Mucosa of rectum (tissue), 2 donors: ENCODE measurements at regions not wholly inside any gene's neighbourhood (a gene's known extent, or its start where the extent isn't known, plus 50 kb on each side); places are given as distances from the start of the nearest gene placed in this dataset.

ENCODE experiments used
- H3K27ac ChIP-seq, 2 donors: one replicate each; pipeline ENCODE4 v1.7.0; 2013; ENCODE audit warnings: inconsistent platforms in 2 of 2, low read depth in 2 of 2, low read length in 2 of 2
- H3K27me3 ChIP-seq, 2 donors: one replicate each; pipeline ENCODE4 v1.7.0; 2013; ENCODE audit warnings: low read length in 2 of 2; ENCODE audit not compliant: control insufficient read depth in 2 of 2, insufficient read depth in 2 of 2
- H3K36me3 ChIP-seq, 2 donors: one replicate each; pipeline ENCODE4 v1.7.0; 2013; ENCODE audit warnings: low read length in 2 of 2; ENCODE audit not compliant: control insufficient read depth in 2 of 2, insufficient read depth in 2 of 2
- H3K4me1 ChIP-seq, 2 donors: one replicate each; pipeline ENCODE4 v1.7.0; 2013; ENCODE audit warnings: low read length in 2 of 2, mild to moderate bottlenecking in 1 of 2; ENCODE audit not compliant: control insufficient read depth in 2 of 2, insufficient read depth in 2 of 2
- H3K4me3 ChIP-seq, 2 donors: one replicate each; pipeline ENCODE4 v1.7.0; 2013; ENCODE audit warnings: low read length in 2 of 2
- H3K9ac ChIP-seq, 2 donors: one replicate each; pipeline ENCODE4 v1.7.0; 2013; ENCODE audit warnings: low read length in 2 of 2, low read depth in 1 of 2, mild to moderate bottlenecking in 1 of 2
- H3K9me3 ChIP-seq, 2 donors: one replicate each; pipeline ENCODE4 v1.7.0; 2013; ENCODE audit warnings: low read length in 2 of 2; ENCODE audit not compliant: control insufficient read depth in 2 of 2
- donor health status: healthy.
- donor health status: Normal muscosa, but diverticular disease.

DNA sequence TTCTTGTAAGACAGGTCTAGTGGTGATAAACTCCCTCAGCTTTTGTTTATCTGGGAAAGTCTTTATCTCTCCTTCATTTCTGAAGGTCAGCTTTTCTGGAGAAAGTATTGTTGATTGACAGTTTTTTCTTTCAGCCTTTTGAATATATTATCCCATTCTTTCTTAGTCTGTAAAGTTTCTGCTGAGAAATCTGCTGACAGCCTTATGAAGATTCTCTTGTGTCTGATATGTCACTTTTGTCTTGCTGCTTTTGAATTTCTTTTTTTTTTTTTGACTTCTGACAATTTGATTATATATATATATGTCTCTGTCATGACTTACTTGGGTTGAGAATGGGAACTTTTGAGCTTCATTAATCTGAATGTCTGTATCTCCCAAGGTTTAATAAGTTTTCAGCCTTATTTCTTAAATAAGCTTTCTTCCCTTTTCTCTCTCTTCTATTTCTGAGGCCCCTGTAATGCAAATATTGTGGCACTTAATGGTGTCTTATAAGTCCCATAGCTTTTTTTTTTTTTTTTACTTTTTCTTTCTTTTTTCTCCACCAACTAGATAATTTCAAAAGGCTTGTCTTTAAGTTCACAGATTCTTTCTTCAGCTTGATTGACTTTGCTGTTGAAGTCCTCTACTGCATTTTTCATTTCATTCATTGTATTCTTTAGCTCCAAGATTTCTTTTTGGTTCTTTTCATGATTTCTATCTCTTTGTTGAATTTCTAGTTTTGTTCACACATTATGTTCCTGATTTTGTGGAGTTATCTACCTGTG lies 81.4 kb upstream of the IL6 start:
- Histone ChIP-seq H3K4me3 (no peak overlapping the region), H3K9ac (no peak overlapping the region), H3K4me1 (no peaks in the 10 kb centered on the region), H3K9me3 (peaks cover 0 to 3% of the 10 kb centered on the region in 2 donors), H3K27me3 (no peaks in the 10 kb centered on the region), H3K27ac (no peak overlapping the region), H3K36me3 (no peaks in the 10 kb centered on the region)

GRCh38 chr7:22642454-22642853 lies 84.5 kb upstream of the IL6 start:
- H3K9me3 ChIP-seq: peaks cover 0 to 3% of the 10 kb centered on the region in 2 donors
- H3K9ac ChIP-seq: no peak overlapping the region
- H3K36me3 ChIP-seq: no peaks in the 10 kb centered on the region
- H3K27me3 ChIP-seq: no peaks in the 10 kb centered on the region
- H3K4me1 ChIP-seq: no peaks in the 10 kb centered on the region
- no peak overlapping the region for H3K4me3 ChIP-seq
- no peak overlapping the region for H3K27ac ChIP-seq

GRCh38 chr7:22640269-22640668 lies 86.7 kb upstream of the IL6 start:
- H3K36me3 ChIP-seq: no peaks in the 10 kb centered on the region
- H3K27me3 ChIP-seq: no peaks in the 10 kb centered on the region
- H3K4me1 ChIP-seq: no peaks in the 10 kb centered on the region
- no peak overlapping the region for H3K27ac ChIP-seq
- H3K4me3 ChIP-seq: no peak overlapping the region
- no peaks in the 10 kb centered on the region for H3K9me3 ChIP-seq
- H3K9ac ChIP-seq: no peak overlapping the region

- Histone ChIP-seq H3K4me3 (no peak overlapping the region), H3K36me3 (no peaks in the 10 kb centered on the region), H3K9me3 (no peaks in the 10 kb centered on the region), H3K9ac (no peak overlapping the region), H3K27ac (no peak overlapping the region), H3K27me3 (no peaks in the 10 kb centered on the region), H3K4me1 (no peaks in the 10 kb centered on the region)
Observed at GRCh38 chr7:22639396-22639795, 87.6 kb upstream of the IL6 start.

DNA sequence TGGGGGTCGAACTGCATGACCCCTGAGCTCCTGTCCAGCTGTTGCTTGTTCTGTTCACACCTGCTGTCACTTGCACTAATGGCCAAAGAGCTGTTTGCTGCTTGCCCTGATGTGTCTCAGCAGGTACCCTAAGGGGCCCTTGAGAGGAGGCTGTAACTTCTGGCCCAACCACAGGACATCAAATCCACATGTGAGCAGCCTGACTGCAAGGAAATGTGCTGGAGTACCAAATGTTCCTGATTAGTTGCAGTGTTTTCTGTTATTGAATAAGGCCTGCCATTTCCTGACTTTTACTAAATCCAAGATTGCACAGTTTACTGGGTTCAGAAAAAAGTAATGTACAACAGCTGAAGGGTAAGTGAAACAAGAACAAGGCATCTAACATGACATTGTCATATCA lies 91.7 kb upstream of the IL6 start:
- H3K9me3 ChIP-seq: no peaks in the 10 kb centered on the region

DNA sequence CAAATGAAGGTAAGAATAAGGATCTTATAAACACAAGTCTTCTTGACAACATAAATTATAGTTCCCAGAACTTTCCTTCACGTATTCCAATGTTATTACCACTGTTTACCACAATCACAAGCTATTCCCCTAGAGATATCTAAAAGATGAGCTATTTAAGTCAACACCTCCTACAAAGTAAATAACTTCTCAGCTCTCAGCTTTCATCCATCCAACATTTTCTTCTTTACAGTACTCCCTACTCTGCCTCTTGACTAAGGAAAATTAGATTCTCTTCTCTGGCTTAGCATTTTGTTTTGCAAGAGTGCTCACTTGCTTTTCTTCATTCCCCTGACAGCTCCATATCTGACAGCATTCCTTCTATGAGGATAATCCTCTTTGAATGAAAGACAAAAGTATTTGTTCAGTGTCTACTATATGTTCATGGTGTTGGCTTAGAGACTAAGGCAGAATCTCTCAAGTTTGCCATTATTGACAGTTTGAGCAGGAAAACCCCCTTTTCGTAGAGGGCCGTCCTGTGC lies 93.0 kb upstream of the IL6 start:
- Histone ChIP-seq H3K4me3 (no peak overlapping the region), H3K36me3 (no peaks in the 10 kb centered on the region), H3K9me3 (no peaks in the 10 kb centered on the region), H3K27me3 (no peaks in the 10 kb centered on the region), H3K9ac (no peak overlapping the region), H3K27ac (no peak overlapping the region), H3K4me1 (no peaks in the 10 kb centered on the region)

More for the DNA sequence above, 91.7 kb upstream of the IL6 start:
- Histone ChIP-seq H3K27ac (no peak overlapping the region), H3K9ac (no peak overlapping the region), H3K4me1 (no peaks in the 10 kb centered on the region), H3K4me3 (no peak overlapping the region), H3K27me3 (no peaks in the 10 kb centered on the region), H3K36me3 (no peaks in the 10 kb centered on the region)

- Histone ChIP-seq H3K27ac (no peak overlapping the region), H3K9ac (no peak overlapping the region), H3K36me3 (no peaks in the 10 kb centered on the region), H3K4me3 (no peak overlapping the region), H3K27me3 (no peaks in the 10 kb centered on the region), H3K4me1 (no peaks in the 10 kb centered on the region), H3K9me3 (no peaks in the 10 kb centered on the region)
Observed at GRCh38 chr7:22633286-22633953, 93.6 kb upstream of the IL6 start.

DNA sequence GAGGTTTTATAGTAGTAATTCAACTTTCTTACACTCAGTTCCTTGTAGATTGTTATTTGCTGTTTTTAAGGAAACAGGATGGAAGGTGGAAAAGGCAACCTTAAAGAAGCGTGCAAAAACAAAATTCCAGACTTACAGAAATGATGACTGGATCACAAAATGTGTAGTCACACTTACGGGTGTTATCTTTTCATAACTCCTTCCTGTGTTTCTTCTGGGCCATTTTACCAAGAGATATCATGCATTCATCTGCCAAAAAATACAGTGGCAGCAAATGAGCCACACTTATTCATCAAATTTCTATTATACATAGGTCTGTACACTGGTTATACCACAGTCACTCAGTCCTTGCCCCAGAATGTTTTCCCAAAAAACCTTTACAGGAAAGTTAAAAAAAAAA lies 94.3 kb upstream of the IL6 start:
- Histone ChIP-seq H3K4me1 (no peaks in the 10 kb centered on the region), H3K27ac (no peak overlapping the region), H3K9me3 (no peaks in the 10 kb centered on the region), H3K9ac (no peak overlapping the region), H3K4me3 (no peak overlapping the region), H3K36me3 (no peaks in the 10 kb centered on the region), H3K27me3 (no peaks in the 10 kb centered on the region)

DNA sequence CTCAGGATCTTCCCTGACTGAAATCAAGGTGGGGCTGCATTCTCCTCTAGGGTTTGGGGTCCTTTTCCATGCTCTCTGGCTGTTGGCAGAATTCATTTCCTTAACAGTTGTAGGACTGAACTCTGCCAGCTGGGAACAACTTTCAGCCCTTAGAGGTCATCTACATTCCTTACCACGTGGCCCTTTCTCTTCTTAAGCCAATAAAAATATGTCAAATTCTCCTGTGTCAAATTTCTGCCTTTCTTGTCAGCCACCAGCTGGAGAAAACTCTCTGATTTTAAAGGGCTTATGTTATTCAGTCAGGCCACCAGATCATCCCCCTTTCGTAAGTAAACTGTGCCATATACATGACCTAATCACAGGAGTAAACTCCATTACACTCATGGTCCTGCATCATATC lies 95.3 kb upstream of the IL6 start:
- no peak overlapping the region for H3K9ac ChIP-seq
- H3K27me3 ChIP-seq: no peaks in the 10 kb centered on the region
- H3K9me3 ChIP-seq: no peaks in the 10 kb centered on the region
- no peak overlapping the region for H3K4me3 ChIP-seq
- H3K36me3 ChIP-seq: no peaks in the 10 kb centered on the region
- H3K27ac ChIP-seq: no peak overlapping the region
- no peaks in the 10 kb centered on the region for H3K4me1 ChIP-seq

- Histone ChIP-seq H3K27me3 (no peaks in the 10 kb centered on the region), H3K9ac (no peak overlapping the region), H3K36me3 (no peaks in the 10 kb centered on the region), H3K27ac (no peak overlapping the region), H3K4me1 (no peaks in the 10 kb centered on the region), H3K9me3 (no peaks in the 10 kb centered on the region), H3K4me3 (no peak overlapping the region)
Observed at GRCh38 chr7:22630069-22630468, 96.9 kb upstream of the IL6 start.
